Fibroblast of villous mesenchyme (primary cell): ENCODE measurements at regions not wholly inside any gene's neighbourhood (a gene's known extent, or its start where the extent isn't known, plus 50 kb on each side); places are given as distances from the start of the nearest gene placed in this dataset.

Experiments
- DNase-seq: peaks from one replicate; pipeline ENCODE4 v3.0.0-alpha.2; 2010; ENCODE audit warnings: low read depth
- H3K4me3 ChIP-seq: 2 replicates; pipeline ENCODE4 v1.5.1; 2011; ENCODE audit warnings: low read depth, mild to moderate bottlenecking, low read length
- TF ChIP-seq, protein P1 (sequence below): IDR thresholded peaks from 2 replicates; pipeline ENCODE4 v1.5.1; 2012; ENCODE audit warnings: low read depth, mild to moderate bottlenecking, low read length; ENCODE audit not compliant: insufficient read depth

DNA sequence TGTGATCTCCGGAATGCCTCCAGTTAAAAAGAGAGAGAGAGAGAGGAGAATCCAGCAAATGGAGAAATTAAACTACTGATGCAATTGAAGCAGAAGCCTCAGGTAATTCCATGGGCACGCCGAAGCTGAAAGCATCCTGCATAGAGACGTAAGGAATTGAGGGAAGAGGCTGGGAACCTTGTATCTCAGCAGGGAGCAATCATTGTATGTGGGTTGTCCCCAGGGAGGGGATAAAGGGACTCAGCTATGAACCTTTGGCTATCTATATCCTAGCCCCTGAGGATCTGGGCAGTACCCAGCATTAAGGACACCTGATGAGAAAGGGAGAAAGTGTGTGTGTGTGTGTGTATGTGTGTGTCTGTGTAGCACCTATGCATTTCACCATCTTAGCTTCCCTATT lies 95.8 kb upstream of the ATXN7L3B start:
- TF ChIP-seq, protein P1, sequence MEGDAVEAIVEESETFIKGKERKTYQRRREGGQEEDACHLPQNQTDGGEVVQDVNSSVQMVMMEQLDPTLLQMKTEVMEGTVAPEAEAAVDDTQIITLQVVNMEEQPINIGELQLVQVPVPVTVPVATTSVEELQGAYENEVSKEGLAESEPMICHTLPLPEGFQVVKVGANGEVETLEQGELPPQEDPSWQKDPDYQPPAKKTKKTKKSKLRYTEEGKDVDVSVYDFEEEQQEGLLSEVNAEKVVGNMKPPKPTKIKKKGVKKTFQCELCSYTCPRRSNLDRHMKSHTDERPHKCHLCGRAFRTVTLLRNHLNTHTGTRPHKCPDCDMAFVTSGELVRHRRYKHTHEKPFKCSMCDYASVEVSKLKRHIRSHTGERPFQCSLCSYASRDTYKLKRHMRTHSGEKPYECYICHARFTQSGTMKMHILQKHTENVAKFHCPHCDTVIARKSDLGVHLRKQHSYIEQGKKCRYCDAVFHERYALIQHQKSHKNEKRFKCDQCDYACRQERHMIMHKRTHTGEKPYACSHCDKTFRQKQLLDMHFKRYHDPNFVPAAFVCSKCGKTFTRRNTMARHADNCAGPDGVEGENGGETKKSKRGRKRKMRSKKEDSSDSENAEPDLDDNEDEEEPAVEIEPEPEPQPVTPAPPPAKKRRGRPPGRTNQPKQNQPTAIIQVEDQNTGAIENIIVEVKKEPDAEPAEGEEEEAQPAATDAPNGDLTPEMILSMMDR = no peak
- no peak for DNase-seq
- no peak overlapping the region for H3K4me3 ChIP-seq

- DNase-seq = no peak
- H3K4me3 ChIP-seq = no peak overlapping the region
- TF ChIP-seq, protein P1 = no peak
Measured at GRCh38 chr12:74446466-74446865, 91.2 kb upstream of the ATXN7L3B start.

DNA sequence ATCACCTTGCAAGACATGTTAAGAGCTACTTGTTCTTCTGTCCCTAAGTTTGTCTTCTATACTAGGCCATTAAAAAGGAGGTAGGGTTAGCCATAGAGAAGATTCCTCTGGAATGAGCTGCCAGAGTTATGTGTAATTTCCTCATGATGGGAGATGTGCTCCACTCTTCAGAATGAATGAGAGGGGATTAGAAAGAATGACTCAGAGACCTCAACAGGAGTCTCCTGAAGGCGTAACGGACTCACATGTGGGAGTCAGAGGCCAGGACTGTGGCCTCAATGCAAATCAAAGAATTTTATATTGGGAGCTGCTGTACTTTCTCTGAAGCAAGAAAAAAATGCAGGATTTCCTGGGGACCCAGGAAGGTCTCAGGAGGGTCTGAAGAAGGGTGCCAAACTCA lies 87.8 kb upstream of the ATXN7L3B start:
- H3K4me3 ChIP-seq = no peak overlapping the region
- TF ChIP-seq, protein P1 = no peak
- peak; percentile 39 for DNase-seq

GRCh38 chr12:74454109-74454508 lies 83.5 kb upstream of the ATXN7L3B start:
- TF ChIP-seq, protein P1 = no peak
- no peak for DNase-seq
- no peak overlapping the region for H3K4me3 ChIP-seq

- DNase-seq = no peak
- TF ChIP-seq, protein P1 = no peak
- H3K4me3 ChIP-seq = no peak overlapping the region
Measured at GRCh38 chr12:74455429-74455828, 82.2 kb upstream of the ATXN7L3B start.

DNA sequence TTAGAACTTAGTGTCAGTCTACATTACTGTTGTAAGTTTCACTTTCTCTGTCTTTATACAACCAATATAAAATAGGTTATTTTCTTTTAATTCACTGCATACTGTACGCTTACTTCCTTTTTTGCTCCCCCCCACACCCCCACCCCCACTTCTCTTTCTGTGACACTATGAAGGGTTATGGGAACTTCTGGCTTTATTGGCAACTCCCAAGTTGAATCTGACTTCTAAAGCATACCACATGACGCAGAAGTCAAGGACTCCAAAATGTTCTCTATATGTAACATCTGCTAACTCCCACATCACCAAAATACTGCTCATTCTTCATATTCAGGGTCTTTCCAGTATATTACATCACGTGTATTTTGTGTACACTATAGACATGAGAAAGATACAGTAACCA lies 81.2 kb upstream of the ATXN7L3B start:
- no peak for DNase-seq
- TF ChIP-seq, protein P1 = no peak
- H3K4me3 ChIP-seq = no peak overlapping the region

- TF ChIP-seq, protein P1 = no peak
- H3K4me3 ChIP-seq = no peak overlapping the region
- no peak for DNase-seq
Measured at GRCh38 chr12:74468401-74468800, 69.2 kb upstream of the ATXN7L3B start.
